HepG2 (cell line): ENCODE measurements at regions not wholly inside any gene's neighbourhood (a gene's known extent, or its start where the extent isn't known, plus 50 kb on each side); places are given as distances from the start of the nearest gene placed in this dataset.

Experiments
- AHR ChIP-seq: IDR thresholded peaks from 2 replicates; pipeline ENCODE4 v1.6.1; 2018; ENCODE audit warnings: missing genetic modification reagents, missing compliant biosample characterization
- ARID2 ChIP-seq: sonication (generic); formaldehyde crosslinking; IDR thresholded peaks from 2 replicates; pipeline ENCODE4 v1.8.1; 2022; ENCODE audit warnings: mild to moderate bottlenecking, missing genetic modification reagents, borderline replicate concordance
- DMAP1 ChIP-seq: IDR thresholded peaks from 2 replicates; pipeline ENCODE4 v1.6.1; 2016
- EEA1 ChIP-seq: sonication (generic); formaldehyde crosslinking; IDR thresholded peaks from 2 replicates; pipeline ENCODE4 v1.5.1; 2020; ENCODE audit warnings: mild to moderate bottlenecking, missing genetic modification reagents, borderline replicate concordance
- EZH2 ChIP-seq: conservative IDR thresholded peaks from 2 replicates; pipeline ENCODE4 v1.6.1; 2012; ENCODE audit warnings: mild to moderate bottlenecking, low read depth, low read length, moderate library complexity
- FOXK1 ChIP-seq: sonication (generic); formaldehyde crosslinking; IDR thresholded peaks from 2 replicates; pipeline ENCODE4 v1.4.0; 2020; ENCODE audit warnings: low read depth, missing genetic modification reagents, borderline replicate concordance
- MATR3 ChIP-seq: sonication (generic); formaldehyde crosslinking; IDR thresholded peaks from 2 replicates; pipeline ENCODE4 v1.4.0; 2020; ENCODE audit warnings: missing genetic modification reagents
- MIXL1 ChIP-seq: IDR thresholded peaks from 2 replicates; pipeline ENCODE4 v1.6.1; 2016
- NFE2L1 ChIP-seq: sonication (generic); formaldehyde crosslinking; IDR thresholded peaks from 2 replicates; pipeline ENCODE4 v1.4.0; 2020; ENCODE audit warnings: missing genetic modification reagents, mild to moderate bottlenecking, borderline replicate concordance
- SAFB2 ChIP-seq: sonication (generic); formaldehyde crosslinking; IDR thresholded peaks from 2 replicates; pipeline ENCODE4 v1.5.1; 2020; ENCODE audit warnings: missing genetic modification reagents, low read depth, mild to moderate bottlenecking, borderline replicate concordance
- SKI ChIP-seq: fragments of 450-650 bp; IDR thresholded peaks from one replicate; pipeline ENCODE4 v1.6.1; 2018; ENCODE audit warnings: mild to moderate bottlenecking; ENCODE audit not compliant: partially characterized antibody
- XRCC5 ChIP-seq: fragments of 200-400 bp; formaldehyde crosslinking; optimal IDR thresholded peaks from 2 replicates; pipeline ENCODE3; 2017; ENCODE audit warnings: mild to moderate bottlenecking, low read length
- YEATS2 ChIP-seq: sonication (generic); formaldehyde crosslinking; IDR thresholded peaks from 2 replicates; pipeline ENCODE4 v1.4.0; 2020; ENCODE audit warnings: missing genetic modification reagents, borderline replicate concordance
- ZNF3 ChIP-seq: IDR thresholded peaks from 2 replicates; pipeline ENCODE4 v1.7.0; 2017; ENCODE audit warnings: inconsistent platforms
- ZNF337 ChIP-seq: sonication (generic); formaldehyde crosslinking; IDR thresholded peaks from 2 replicates; pipeline ENCODE4 v1.5.1; 2020; ENCODE audit warnings: missing genetic modification reagents, low read depth, mild to moderate bottlenecking, borderline replicate concordance
- ZNF768 ChIP-seq: sonication (generic); formaldehyde crosslinking; IDR thresholded peaks from 2 replicates; pipeline ENCODE4 v1.4.0; 2020; ENCODE audit warnings: missing genetic modification reagents
- ZNF777 ChIP-seq: sonication (generic); formaldehyde crosslinking; IDR thresholded peaks from 2 replicates; pipeline ENCODE4 v1.4.0; 2020; ENCODE audit warnings: missing genetic modification reagents
- TF ChIP-seq, protein P1 (sequence below): sonication (generic); formaldehyde crosslinking; IDR thresholded peaks from 2 replicates; pipeline ENCODE4 v1.4.0; 2020; ENCODE audit warnings: mild to moderate bottlenecking, missing genetic modification reagents
- TF ChIP-seq, protein P2 (sequence below): sonication (generic); formaldehyde crosslinking; IDR thresholded peaks from 2 replicates; pipeline ENCODE4 v1.4.0; 2020; ENCODE audit warnings: missing genetic modification reagents, borderline replicate concordance

DNA sequence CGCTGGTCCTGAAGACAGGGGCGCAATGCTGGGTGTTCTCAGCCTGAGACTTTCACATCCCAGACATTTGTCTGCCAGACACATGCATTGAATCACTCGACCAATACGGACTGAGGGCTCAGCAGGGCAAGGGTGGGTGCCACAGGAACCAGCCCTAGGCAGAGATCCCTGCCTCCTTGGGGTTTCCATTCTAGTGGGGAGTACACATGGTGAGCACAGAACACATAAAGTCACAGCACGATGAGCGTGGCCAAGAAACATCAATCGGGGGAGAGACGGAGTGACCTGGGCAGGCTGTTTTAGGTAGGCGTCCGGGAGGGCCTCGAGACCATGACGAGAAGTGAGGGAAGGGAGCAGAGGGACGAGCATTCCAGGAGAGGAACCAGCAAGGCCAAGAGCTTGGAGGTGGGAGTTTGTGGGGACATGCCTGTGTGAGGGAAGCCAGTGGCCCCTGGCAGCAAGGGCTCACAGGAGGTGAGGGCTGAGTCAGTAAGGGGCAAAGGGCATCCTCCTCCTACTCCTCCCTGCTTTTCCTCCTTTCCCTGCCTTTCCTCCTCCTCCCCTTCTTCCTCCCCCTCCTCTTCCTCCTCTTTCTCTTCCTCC is 126.3 kb upstream of the PEG3 start (continued):
- TF ChIP-seq, protein P1, sequence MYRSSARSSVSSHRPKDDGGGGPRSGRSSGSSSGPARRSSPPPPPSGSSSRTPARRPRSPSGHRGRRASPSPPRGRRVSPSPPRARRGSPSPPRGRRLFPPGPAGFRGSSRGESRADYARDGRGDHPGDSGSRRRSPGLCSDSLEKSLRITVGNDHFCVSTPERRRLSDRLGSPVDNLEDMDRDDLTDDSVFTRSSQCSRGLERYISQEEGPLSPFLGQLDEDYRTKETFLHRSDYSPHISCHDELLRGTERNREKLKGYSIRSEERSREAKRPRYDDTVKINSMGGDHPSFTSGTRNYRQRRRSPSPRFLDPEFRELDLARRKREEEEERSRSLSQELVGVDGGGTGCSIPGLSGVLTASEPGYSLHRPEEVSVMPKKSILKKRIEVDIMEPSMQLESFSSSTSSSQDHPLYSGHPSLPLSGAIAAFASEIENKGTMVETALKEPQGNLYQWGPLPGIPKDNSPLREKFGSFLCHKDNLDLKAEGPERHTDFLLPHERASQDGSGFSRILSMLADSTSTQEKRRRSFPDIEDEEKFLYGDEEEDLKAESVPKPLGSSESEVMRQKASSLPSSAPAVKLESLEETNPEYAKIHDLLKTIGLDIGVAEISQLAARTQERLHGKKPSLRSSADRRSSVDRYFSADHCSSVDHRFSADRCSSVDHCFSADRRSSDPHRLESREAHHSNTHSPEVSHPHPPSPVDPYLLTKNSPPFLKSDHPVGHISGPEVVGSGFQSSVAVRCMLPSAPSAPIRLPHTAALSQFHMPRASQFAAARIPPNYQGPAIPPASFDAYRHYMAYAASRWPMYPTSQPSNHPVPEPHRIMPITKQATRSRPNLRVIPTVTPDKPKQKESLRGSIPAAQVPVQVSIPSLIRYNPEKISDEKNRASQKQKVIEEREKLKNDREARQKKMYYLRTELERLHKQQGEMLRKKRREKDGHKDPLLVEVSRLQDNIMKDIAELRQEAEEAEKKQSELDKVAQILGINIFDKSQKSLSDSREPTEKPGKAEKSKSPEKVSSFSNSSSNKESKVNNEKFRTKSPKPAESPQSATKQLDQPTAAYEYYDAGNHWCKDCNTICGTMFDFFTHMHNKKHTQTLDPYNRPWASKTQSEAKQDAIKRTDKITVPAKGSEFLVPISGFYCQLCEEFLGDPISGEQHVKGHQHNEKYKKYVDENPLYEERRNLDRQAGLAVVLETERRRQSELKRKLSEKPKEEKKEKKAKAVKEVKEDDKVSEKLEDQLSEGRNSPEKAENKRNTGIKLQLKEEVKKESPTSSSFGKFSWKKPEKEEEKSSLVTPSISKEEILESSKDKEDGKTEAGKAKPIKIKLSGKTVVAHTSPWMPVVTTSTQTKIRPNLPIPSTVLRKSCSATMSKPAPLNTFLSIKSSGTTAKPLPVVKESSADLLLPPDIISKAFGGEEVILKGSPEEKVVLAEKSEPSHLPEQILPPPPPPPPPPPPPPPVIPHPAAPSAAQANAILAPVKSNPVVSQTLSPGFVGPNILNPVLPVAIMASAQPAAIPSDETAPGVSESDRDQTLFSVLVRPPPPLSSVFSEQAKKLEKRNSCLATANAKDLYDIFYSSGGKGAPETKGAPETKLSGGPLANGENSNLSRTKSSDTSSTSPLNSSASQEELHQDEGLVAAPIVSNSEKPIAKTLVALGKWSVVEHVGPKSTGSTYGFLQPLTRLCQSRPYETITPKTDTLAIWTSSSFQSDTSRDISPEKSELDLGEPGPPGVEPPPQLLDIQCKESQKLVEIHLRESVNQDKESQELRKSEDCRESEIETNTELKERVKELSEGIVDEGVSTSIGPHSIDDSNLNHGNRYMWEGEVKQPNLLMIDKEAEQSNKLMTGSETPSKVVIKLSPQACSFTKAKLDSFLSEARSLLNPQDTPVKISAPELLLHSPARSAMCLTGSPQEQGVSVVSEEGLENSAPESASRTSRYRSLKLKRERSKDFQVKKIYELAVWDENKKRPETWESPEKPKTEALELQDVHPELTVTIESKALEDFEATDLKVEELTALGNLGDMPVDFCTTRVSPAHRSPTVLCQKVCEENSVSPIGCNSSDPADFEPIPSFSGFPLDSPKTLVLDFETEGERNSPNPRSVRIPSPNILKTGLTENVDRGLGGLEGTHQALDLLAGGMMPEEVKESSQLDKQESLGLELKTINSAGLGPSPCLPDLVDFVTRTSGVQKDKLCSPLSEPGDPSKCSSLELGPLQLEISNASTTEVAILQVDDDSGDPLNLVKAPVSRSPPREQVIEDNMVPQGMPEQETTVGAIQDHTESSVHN (CRISPR knock-in tag), result no peak; the same call in 1 of the 2 replicates
- no peak for TF ChIP-seq EEA1 (CRISPR knock-in tag)
- TF ChIP-seq, protein P2, sequence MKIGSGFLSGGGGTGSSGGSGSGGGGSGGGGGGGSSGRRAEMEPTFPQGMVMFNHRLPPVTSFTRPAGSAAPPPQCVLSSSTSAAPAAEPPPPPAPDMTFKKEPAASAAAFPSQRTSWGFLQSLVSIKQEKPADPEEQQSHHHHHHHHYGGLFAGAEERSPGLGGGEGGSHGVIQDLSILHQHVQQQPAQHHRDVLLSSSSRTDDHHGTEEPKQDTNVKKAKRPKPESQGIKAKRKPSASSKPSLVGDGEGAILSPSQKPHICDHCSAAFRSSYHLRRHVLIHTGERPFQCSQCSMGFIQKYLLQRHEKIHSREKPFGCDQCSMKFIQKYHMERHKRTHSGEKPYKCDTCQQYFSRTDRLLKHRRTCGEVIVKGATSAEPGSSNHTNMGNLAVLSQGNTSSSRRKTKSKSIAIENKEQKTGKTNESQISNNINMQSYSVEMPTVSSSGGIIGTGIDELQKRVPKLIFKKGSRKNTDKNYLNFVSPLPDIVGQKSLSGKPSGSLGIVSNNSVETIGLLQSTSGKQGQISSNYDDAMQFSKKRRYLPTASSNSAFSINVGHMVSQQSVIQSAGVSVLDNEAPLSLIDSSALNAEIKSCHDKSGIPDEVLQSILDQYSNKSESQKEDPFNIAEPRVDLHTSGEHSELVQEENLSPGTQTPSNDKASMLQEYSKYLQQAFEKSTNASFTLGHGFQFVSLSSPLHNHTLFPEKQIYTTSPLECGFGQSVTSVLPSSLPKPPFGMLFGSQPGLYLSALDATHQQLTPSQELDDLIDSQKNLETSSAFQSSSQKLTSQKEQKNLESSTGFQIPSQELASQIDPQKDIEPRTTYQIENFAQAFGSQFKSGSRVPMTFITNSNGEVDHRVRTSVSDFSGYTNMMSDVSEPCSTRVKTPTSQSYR, result no peak
- no peak for TF ChIP-seq EZH2
- no peak for TF ChIP-seq ZNF777 (CRISPR knock-in tag)
- no peak for TF ChIP-seq AHR (CRISPR knock-in tag)
- TF ChIP-seq ZNF337, result no peak
- TF ChIP-seq ARID2 (CRISPR knock-in tag), result no peak
- peak; percentile 55 for TF ChIP-seq XRCC5
- no peak for TF ChIP-seq FOXK1
- no peak for TF ChIP-seq MIXL1 (CRISPR knock-in tag)
- no peak for TF ChIP-seq ZNF768 (CRISPR knock-in tag)
- no peak for TF ChIP-seq SKI
- no peak for TF ChIP-seq NFE2L1 (CRISPR knock-in tag)
- no peak for TF ChIP-seq DMAP1
- TF ChIP-seq YEATS2 (CRISPR knock-in tag), result no peak; the same call in 1 of the 2 replicates
- no peak for TF ChIP-seq MATR3 (CRISPR knock-in tag)
- TF ChIP-seq SAFB2 (CRISPR knock-in tag), result peak; percentile 68; the same call in 1 of the 2 replicates
- no peak for TF ChIP-seq ZNF3
